ENCODE measurements at regions not wholly inside any gene's neighbourhood (a gene's known extent, or its start where the extent isn't known, plus 50 kb on each side); places are given as distances from the start of the nearest gene placed in this dataset.
"Not testable (repeated sequence)": the region's sequence is repeated elsewhere in the genome, so short reads cannot be mapped to it uniquely, and the experiment has no call there.

DNA sequence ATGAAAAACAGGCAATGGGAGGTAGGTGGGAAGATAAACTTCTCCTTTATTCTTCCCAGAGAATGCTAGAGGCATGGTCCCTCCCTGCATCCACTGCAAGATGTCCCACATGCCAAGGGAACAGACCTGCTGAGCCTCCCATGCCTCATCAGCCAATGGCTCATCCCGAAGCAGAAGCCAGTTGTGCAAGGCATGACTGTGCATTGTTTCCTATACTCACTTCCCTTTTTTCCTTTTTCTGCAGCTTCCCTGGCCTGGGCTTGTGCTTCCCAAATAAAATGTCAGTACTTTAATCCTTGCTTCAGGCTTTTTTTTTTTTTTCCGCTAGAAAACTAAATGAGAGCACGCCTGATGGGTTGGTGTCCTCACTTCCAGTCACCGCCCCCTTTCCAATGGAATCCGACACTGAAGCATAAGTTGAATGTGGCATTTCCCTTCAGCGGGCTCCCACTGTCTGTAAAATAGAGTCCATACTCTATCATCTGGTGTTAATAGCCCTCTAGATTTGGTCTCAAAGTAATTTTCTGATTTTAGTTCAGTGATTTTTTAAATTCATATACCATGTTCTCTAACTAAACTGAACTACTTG lies 239.0 kb upstream of the JADE1 start:
- DNase-seq (ENCODE audit: low read depth, low spot score) = no peak

DNA sequence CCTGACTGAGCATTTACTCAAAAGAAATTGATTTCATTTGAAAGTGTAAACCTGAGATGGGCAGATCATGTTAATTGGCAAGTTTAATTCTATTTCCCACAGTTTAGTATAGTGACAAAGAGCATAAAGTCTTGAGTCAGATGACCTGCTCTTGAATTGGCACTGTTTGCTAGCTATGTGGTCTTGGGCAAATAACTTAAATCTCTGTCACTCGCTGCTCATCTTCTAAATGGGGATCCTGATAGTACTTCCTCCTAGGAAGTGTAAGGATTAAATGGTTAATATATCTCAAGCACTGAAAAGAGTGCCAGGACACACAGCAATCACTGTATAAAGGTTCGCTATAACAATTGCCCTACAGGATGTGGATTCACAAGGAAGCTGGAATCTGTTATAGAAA lies 242.8 kb upstream of the JADE1 start:
- no peak for DNase-seq (ENCODE audit: low read depth, low spot score)

DNA sequence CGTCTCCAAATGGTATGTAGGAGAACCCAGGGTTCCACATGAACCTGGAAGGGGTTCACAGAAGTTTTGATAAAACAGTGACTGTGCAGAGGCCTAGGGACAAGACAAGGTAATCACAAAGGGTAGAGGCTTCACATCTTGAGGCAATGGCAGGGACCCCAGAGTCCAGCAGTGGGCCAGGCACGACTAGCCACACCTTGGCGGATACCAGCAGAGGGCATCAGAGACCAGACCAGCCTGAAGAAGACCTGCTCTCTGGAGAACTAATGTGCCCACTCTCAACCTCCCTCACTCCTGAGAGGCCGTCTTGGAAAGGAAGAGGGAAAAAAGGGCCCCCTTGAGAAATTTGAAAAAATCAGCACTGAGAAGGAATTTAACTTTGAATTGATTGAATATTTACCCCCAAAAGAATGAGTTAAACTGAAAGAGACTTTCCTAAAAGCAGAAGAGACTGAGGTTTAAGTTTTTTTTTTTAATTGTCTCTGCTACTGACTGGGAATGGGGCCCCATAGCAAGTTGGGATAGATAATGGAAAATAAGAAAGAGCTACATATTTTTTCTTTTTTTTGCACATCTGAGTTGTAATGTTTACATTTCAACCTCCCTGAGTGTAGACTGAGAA lies 243.8 kb upstream of the JADE1 start:
- DNase-seq (ENCODE audit: low read depth, low spot score) = no peak

DNA sequence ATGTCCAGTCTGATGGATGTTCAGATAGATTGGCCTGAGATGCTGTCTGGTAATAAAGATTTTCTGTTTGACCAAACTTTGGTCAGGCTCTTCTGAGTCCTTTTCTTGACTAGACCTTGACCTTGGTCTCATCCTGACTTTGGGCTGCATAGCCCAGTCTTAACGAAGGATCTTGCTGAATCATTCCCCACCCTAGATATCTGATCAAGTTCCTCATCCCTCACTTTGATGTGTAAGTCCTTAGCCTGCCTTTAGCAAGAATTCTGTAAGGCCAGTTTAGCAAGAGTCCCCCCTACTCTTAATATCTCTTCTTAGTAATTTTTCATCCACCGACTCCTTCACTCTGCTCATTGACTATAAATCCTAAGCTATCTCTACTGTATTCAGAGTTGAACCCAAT lies 244.4 kb upstream of the JADE1 start:
- no peak for DNase-seq (ENCODE audit: low read depth, low spot score)

DNA sequence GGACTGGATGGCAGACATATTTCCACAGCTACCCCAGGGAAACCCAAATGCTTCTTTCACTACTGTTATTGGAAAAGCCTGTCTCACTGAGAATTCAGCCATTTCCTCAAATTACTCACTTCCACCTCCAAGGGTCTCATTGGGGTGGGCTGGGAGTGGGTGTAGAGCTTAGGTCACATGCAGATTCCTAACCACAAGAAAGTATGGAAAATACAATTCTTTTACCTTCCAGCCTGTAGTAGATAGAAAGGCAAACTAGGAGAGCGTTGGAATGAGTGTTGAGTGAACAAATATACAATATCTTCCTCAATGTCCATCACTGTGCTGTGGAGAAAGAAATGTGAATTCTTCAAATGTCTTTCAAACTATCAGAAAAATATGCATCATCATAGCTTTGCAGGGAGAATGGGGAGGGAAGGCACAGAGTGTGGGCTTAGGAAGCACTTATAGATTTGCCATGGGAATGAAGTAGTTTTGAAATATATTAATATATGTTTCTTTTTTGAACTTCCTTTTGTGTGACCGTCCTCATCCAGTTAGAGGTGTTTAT lies 245.3 kb upstream of the JADE1 start:
- no peak for DNase-seq (ENCODE audit: low read depth, low spot score)

DNA sequence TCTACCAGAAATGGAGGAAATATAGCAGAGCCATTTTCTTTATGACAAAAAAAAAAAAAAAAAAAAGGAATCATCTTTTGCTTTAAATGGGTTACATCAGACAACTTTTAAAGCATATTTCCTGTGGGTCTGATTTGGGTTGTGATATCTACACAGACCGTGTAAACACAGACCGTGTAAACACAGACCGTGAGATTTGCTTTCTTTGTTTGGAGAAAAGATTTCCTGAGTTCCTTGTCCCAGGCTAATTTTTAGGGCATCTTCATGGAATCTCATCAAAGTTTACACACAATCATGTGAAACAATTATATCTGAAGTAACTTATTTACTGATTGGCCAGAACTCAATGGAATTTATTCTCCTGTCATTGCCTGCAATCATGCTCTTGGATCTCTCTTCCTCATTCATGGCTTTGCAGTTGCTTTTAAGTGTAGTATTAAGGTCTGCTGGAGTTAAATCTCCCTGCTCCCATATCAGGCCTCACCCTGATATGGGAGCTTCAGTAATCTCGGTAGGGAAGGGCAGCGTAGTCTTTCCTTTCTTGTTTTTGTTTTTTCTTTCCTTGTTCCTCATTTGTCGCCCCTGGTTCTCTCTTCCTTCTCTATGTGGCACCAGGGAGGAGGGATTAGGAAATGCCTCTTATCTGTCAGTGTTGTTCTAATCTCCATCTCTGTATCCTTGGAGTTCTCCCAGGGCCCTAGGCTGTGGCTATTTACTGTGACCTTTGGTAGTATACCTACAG lies 248.6 kb upstream of the JADE1 start:
- no peak for DNase-seq (ENCODE audit: low read depth, low spot score)

DNA sequence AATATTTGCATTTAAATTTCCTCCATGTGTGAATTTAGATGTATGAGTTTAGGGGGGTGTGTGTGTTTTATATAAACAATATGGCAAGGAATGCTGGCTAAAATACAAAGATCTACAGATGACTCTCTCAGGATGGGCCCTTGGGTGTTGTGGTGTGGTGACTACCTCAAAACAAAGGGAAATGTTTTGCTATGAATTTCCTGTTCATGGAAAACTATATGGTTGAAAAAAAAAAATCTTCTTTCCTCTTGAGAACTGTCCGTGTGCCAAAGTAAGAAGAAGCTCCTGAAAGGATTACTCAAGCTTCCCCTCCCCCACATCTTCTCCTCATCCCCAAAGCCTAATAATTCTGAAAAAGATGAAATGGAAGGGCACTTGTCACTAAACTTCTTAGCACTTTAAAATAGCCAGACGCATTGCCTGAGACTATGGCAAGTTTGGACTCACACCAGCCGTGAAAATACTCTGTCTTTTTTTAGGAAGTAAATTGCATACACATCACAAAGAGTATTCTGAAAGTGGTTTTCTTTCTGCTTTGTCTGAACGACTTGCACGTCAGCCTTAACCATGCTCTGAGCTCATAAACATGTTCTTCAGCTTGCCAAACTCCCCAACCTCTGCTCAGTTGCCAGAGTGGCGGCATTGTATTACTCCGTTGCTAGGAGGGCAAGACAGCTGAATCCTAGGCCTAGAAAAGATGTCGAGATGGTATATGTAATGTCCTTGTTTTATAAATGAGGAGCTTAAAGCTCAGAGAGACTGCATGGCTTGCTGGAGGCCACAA lies 250.4 kb upstream of the JADE1 start:
- DNase-seq (ENCODE audit: low read depth, low spot score) = no peak

DNA sequence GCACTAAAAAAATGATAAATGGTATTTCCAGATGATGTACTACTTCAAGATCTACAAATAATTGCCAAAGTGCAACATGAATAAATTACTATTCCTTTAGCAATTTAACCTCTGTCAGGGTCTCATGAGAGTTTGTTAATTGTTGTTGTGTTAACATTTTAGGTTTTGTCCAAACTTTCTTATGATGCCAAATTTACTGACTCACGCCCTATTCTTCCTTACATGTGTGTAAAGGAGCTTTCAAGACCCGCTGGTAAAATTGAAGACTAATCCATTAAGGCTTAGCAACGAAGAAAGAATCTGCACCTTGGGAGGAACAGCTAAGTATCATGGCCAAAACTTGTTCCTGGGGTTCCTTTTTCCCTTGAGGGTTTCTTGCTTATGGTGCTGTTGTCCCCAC lies 252.7 kb upstream of the JADE1 start:
- no peak for DNase-seq (ENCODE audit: low read depth, low spot score)

DNA sequence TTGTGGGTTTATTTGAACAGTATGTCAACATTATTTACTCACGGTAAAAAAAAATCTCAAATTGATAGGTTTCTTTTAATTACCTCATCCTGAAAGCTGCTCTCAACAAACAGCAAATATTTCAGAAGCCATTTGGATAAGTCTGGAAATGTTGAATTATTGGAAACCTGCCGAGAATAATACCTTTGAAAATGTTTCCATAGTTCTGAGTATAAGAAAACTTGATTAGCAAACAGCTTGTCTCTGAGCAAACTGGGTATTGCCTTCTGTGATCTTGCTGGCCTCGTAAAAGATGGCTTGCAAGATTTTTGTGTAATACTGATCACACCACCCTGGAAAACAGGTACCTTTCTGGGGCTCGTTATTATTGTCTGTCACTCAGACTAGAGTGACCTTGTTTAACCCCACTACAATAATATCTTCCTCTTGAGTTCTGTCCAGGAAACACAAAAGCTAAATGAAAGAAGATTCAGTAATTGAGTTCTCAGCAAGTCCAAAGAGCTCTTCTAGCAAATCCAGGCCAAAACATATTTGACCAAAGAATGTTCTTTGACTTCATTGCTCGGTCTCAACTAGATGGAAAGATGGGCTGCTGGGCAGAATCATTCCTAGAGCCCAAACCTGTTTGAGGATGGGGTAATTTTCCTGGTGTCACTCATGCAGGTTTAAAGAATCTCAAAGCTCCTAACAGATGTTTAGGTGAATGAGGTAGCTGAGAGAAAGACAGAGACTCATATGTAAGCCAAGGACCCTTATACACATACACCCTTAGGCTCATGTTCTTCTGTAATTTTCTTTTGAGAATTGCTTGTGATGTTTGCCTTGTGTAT lies 255.6 kb upstream of the JADE1 start:
- DNase-seq (ENCODE audit: low read depth, low spot score) = no peak

DNA sequence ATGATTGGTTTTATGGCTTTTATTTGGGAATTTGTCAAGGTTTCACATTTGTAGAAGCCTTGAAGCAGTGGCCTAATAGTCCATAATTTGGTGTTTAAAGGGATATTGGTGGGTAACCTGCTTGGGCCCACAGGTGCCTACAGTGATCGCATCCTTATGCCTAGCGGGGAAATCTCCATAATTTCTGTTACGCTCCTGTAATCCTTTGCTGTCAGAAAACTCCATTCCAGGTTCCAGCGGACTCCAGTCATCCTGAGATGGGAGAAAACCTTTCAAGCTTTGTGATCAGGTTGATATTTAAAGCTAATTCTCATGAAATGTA lies 257.0 kb upstream of the JADE1 start:
- no peak for DNase-seq (ENCODE audit: low read depth, low spot score)

DNA sequence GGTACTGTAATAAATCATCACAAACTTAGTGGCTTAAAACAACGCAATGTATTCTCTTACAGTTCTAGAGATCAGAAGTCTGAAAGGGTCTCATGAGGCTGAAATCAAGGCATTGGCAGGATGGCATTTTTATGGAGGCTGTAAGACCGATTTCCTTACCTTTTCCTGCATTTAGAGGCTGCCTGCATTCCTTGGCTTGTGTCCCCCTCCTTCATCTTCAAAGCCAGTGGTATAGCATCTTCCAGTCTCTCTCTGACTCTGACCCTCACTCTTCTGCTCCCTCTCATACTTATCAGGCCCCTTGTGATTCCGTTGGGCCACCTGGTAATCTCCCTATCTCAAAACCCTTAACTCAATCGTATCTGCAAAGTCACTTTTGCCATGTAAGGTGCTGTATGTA lies 258.2 kb upstream of the JADE1 start:
- DNase-seq (ENCODE audit: low read depth, low spot score) = no peak

DNA sequence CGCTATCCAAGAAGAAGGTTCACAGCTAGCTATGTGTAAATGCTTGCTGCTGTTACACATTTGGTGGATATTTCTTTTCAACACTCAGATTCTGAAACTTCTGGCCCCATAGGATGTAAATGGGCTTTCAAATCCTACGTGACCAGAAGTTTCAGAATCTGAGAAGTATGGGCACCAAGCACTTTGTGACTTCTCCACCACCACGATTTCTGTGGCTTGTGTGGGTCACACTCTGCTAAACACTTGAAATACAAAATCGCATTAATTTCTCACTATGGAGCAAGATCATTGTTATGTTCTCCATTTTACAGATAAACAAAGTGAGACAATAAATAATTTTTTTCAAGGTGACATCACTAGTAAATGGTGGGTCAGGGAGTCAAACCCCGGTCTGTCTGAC lies 259.4 kb upstream of the JADE1 start:
- DNase-seq (ENCODE audit: low read depth, low spot score) = no peak

DNA sequence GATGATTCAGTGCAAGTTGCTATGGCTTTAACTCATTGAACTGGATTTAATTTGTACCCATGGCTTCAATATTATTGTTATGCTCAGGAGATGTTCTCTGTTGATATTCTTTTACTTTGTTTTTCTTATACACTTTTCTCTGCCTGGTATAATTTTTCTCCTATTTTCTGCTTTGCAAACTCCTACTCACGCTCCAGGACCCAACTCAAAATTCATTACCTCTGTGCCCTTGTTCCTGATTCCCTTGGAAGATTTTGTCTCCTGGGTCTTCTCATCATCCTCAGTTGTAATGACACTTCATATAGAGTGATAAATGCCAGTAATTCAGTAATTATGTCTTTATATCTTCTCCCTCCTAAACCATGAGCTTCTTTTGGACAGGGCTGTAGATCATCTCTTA lies 259.9 kb upstream of the JADE1 start:
- no peak for DNase-seq (ENCODE audit: low read depth, low spot score)

DNA sequence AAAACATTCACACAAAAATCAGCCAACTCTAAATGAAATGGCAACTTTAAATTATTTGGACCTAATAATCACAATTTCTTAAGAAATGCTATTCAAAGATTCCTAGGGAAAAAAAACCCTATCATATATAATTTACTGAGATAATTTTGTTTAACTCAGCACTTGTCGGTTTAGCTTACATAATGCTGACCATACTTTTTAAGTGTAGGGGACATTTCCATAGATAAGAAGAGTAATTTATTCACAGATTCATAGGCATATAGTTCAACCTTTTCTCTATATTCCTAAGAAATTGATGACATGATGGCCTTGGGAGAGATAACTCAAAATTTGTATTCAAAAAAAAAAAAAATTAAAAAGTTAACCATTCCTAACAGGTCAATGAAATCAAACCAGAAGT lies 260.8 kb upstream of the PGRMC2 start:
- no peak for DNase-seq (ENCODE audit: low read depth, low spot score)

DNA sequence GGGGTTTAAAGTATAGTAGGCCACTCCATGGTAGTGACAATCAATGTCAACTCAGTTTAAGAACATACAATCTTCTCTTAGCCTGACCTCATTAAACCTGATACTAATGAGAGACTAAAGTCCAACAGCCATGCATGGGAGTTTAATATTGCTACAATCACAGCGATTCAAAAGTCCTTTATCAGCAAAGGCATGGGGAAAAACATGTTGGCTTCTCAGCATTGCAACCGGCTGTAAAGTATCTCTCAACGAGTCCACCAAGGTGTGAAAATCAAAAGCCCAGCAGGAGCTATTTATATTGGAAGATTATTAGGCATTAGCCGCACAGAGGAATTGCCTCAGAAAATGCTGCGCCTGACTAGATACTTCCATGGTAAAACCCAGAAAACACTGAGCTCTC lies 256.7 kb upstream of the PGRMC2 start:
- DNase-seq (ENCODE audit: low read depth, low spot score) = no peak

DNA sequence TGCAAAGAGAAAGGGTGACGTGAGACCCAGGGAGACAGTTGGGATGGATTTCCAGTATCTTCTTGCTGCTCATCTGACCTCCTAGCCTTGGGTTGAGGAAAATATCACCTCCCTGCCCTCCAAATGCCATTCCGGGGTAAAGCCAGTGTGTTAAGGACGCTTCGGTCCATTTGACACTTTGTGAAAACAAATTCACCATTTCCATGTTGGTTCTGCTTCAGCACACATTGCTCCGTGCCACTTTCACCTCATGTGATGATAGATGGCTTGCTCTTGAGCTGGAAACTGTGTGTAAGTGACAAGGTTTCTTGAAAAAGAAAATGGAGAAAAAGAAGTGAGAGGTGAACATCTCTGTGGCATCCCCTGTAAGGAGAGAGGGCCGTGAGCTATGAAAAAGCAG lies 256.1 kb upstream of the PGRMC2 start:
- DNase-seq (ENCODE audit: low read depth, low spot score) = no peak

DNA sequence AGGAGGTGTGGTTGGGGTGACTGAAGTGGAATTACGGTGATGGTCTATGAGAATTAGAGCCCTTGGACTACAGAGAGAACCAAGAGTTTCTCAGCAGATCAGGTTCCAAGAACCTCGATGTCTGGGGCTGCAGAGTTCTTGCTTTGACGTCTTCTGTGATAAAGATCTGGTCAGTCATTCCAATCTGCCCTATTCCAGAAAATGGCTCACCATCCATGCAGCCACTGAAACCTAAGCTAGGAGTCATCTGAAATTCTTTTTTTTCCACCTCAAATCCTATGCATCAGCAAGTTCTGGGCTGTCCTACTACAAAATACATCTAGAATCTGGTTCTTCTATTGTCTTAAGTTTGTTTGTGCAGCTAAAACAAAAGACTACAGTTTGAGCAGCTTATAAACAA lies 254.4 kb upstream of the PGRMC2 start:
- DNase-seq (ENCODE audit: low read depth, low spot score) = no peak

DNA sequence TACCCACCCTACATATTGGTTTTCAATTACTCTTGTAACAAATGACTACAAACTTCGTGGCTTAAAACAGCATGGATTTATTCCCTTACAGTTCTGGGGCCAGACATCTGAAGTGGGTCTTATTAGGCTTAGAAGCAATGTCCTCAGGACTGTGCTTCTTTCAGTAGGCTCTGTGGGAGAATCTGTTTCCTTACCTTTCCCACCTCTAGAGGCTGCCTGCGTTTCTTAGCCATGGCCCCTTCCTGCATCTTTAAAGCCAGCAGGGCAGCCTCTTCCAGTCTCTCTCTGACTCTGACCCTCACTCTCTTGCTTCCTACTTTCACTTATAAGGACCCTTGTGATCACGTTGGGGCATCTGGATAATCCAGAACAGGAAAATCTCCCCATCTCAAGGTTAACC lies 252.5 kb upstream of the PGRMC2 start:
- DNase-seq (ENCODE audit: low read depth, low spot score) = no peak

DNA sequence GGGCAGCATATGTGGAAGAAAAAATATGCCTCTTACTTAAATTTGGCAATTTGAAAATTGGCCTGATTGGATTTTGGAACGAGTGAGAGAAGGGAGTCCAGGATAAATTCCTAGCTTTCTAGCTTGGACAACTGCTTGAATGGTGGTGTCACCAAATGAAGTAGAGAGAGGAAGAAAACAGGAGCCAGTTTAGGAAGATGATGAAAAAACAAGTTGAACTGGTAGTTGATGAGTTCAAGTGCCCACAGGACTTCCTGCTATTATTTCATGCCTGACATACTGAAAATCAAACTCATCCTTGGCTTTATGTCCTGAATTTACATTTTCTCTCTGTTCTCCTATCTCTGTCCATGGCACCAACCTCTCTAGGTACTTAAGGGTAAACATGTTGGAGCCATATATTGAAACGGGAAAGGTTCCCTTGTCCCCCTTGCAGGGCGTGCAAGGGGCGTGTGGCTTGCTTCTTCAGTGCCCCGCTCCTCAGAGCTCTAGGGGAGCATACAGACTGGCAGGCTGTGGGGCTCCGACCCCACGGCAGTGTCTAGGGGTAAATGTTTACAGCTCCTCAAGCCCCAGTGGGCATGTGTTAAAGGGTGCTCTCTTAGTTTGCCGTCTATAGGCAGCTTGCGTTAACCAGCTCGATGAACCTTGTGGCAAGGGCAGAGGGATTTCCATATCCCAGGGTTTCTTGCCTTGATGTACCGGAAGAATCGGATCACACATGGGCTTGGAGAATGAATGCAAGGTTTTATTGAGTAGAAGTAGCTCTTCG lies 250.7 kb upstream of the PGRMC2 start:
- DNase-seq (ENCODE audit: low read depth, low spot score) = no peak

DNA sequence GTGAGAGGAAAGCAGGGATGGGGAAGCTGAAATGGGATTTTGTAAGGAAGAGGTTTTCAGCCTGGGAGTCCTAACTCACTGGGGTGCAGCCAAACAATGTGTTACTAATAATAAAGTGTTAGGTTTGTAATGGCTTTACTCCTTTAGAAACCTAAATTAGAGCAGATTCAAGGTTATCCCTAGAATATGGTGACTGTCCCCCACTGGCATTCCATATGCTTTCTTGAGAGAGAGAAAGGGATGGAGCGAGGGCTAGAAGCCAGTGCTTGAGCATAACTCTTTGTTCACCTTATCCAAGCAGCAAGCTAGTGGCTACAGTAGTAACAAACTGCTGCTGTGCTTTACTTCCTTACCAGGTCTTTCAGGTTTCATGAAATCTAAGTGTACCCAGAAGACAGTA lies 249.1 kb upstream of the PGRMC2 start:
- no peak for DNase-seq (ENCODE audit: low read depth, low spot score)

DNA sequence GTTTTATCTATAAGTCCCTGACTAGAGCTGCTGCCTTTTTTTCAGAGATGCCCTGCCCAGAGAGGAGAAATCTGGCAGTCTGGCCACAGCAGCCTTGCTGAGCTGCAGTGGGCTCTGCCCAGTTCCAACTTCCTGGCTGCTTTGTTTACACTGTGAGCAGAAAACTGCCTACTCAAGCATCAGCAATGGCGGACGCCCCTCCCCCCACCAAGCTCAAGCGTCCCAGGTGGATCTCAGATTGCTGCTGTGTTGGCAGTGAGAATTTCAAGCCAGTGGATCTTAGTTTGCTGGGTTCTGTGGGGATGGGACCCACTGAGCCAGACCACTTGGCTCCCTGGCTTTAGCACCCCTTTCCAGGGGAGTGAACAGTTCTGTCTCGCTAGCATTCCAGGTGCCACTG lies 247.9 kb upstream of the PGRMC2 start:
- not testable (repeated sequence) for DNase-seq (ENCODE audit: low read depth, low spot score)

Measured in activated CD4-positive, CD25-positive, alpha-beta regulatory T cell treated with anti-CD3 and anti-CD28 coated beads, Interleukin-2, amount 50 U/mL, for 16 hours (primary cell).